ENCODE measurements at regions not wholly inside any gene's neighbourhood (a gene's known extent, or its start where the extent isn't known, plus 50 kb on each side); places are given as distances from the start of the nearest gene placed in this dataset.

DNA sequence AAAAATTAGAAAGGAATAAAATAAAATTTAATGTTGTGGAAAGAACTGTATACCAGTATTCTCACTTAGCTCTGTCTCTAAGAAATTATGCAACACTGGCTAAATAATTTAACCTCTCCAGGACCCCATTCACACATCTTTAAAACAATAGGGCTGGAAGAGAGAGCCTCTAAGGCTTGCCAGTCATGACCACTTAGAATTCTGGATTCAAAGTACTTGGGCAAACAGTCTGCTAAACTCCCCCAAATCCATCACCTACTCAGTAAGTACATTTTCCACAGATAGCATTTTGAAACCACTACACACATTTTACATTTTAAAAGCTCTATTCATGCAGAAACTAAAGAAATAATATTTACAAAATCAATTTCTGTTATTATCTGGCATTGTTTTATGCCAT is 291.7 kb downstream of the TMEM167A start:
- Histone ChIP-seq H3K36me3 (ENCODE audit: control insufficient read depth in 2 of 3, insufficient read depth in 3 of 3, low read length in 3 of 3) (no peaks in the 10 kb centered on the region), H3K27ac (ENCODE audit: low read depth, low read length) (no peak overlapping the region), H3K4me3 (ENCODE audit: low read length) (no peak overlapping the region), H3K9me3 (ENCODE audit: control insufficient read depth in 2 of 3, low read length in 3 of 3) (no peaks in the 10 kb centered on the region), H3K4me1 (ENCODE audit: control insufficient read depth in 2 of 2, insufficient read depth in 2 of 2, low read length in 2 of 2) (no peaks in the 10 kb centered on the region), H3K27me3 (ENCODE audit: control insufficient read depth in 2 of 2, insufficient read depth in 2 of 2, low read length in 2 of 2) (peaks cover 0 to 2% of the 10 kb centered on the region in 2 donors)
- H3K36me3 Mint-ChIP-seq = no peaks in the 10 kb centered on the region
- intact Hi-C loops (cut with micrococcal nuclease) = no loop called here
- ChIA-PET CTCF (no interaction called here), POLR2A (no interaction called here)
- H3K4me1 Mint-ChIP-seq = no peaks in the 10 kb centered on the region
- no peak for DNase-seq
- H3K27ac Mint-ChIP-seq = no peak overlapping the region
- H3K27me3 Mint-ChIP-seq = peaks cover 0 to 9% (median 5%) of the 10 kb centered on the region in 5 donors
- H3K9me3 Mint-ChIP-seq = peaks cover 0 to 3% (median 0%) of the 10 kb centered on the region in 11 donors
- H3K4me3 Mint-ChIP-seq = no peak overlapping the region
- ATAC-seq = no peak

DNA sequence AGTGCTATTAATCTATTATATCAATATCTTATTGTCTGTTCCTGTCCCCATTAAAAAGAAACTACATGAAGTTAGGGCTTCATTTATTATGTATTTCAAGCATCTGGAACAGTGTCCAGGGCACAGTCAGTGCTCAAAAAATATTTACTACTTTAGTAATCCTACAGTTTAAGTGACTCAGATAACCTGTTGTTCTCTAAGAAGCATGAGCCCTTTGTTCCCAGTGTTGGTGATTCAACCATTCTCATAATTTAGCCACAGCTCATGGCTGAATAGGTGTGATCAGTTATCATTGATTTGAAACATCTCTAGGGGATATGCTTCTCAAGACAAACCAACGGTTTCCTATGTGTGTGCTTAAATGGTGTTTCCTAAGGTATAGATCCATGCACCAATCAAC is 292.7 kb downstream of the TMEM167A start:
- Histone ChIP-seq H3K4me3 (ENCODE audit: low read length) (no peak overlapping the region), H3K27me3 (ENCODE audit: control insufficient read depth in 2 of 2, insufficient read depth in 2 of 2, low read length in 2 of 2) (peaks cover 0 to 2% of the 10 kb centered on the region in 2 donors), H3K4me1 (ENCODE audit: control insufficient read depth in 2 of 2, insufficient read depth in 2 of 2, low read length in 2 of 2) (no peaks in the 10 kb centered on the region), H3K27ac (ENCODE audit: low read depth, low read length) (no peak overlapping the region), H3K36me3 (ENCODE audit: control insufficient read depth in 2 of 3, insufficient read depth in 3 of 3, low read length in 3 of 3) (no peaks in the 10 kb centered on the region), H3K9me3 (ENCODE audit: control insufficient read depth in 2 of 3, low read length in 3 of 3) (no peaks in the 10 kb centered on the region)
- intact Hi-C loops (cut with micrococcal nuclease) = no loop called here
- Mint-ChIP-seq H3K4me1 (no peaks in the 10 kb centered on the region), H3K4me3 (no peak overlapping the region), H3K27me3 (peaks cover 0 to 14% (median 9%) of the 10 kb centered on the region in 5 donors), H3K36me3 (no peaks in the 10 kb centered on the region), H3K9me3 (peaks cover 0 to 3% (median 0%) of the 10 kb centered on the region in 11 donors), H3K27ac (no peak overlapping the region)
- CTCF ChIA-PET = no interaction called here
- POLR2A ChIA-PET = no interaction called here
- ATAC-seq = no peak
- no peak for DNase-seq

DNA sequence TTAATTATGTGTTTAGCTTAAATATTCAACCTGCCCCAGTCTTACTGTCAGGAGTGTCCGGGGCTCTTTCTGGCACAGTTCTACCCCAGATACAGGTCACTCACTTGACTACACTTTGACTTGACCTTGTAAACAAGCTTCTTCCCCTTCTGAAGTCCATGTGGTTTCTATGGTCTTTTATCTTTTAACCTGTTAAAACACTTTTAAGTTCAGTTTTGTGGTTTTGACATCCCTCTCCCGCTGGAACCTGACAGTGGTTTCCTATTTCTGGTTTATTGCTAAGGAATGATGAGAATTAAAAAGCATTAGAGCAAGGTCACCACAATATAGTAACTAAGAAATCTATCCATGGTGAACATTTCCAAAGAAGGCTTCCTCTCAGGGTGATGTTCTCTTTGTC is 300.1 kb downstream of the TMEM167A start:
- Mint-ChIP-seq H3K9me3 (peaks cover 0 to 3% (median 0%) of the 10 kb centered on the region in 11 donors), H3K27ac (no peak overlapping the region)
- CTCF ChIA-PET = no interaction called here

DNA sequence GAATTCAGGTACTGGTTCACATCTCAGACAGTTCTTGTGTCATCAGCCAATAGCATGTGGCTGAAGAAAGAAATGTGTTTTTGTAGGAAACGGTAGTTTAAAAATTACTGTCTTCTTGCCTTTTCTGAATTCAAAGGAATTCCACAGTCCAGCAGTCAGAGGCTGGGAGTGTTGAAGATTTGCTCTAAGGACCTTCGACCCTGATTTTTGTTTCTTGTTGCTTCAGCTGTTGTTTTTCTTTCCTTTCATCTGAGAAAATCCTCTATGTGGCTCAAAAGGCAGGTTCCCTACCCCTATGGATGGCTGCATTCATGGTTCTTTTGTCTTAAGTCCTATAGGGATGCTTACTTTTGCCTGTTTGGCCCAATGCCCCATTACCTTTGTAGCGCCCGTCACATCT is 304.9 kb downstream of the TMEM167A start:
- ChIA-PET CTCF (no interaction called here), POLR2A (no interaction called here)
- Histone ChIP-seq H3K27me3 (ENCODE audit: control insufficient read depth in 2 of 2, insufficient read depth in 2 of 2, low read length in 2 of 2) (no peaks in the 10 kb centered on the region), H3K36me3 (ENCODE audit: control insufficient read depth in 2 of 3, insufficient read depth in 3 of 3, low read length in 3 of 3) (no peaks in the 10 kb centered on the region), H3K4me3 (ENCODE audit: low read length) (no peak overlapping the region), H3K9me3 (ENCODE audit: control insufficient read depth in 2 of 3, low read length in 3 of 3) (no peaks in the 10 kb centered on the region), H3K4me1 (ENCODE audit: control insufficient read depth in 2 of 2, insufficient read depth in 2 of 2, low read length in 2 of 2) (no peaks in the 10 kb centered on the region), H3K27ac (ENCODE audit: low read depth, low read length) (no peak overlapping the region)
- no peak overlapping the region for H3K4me3 Mint-ChIP-seq
- H3K27ac Mint-ChIP-seq = no peak overlapping the region
- H3K9me3 Mint-ChIP-seq = peaks cover 0 to 3% (median 0%) of the 10 kb centered on the region in 11 donors
- H3K36me3 Mint-ChIP-seq = no peaks in the 10 kb centered on the region
- H3K27me3 Mint-ChIP-seq = peaks cover 0 to 20% (median 6%) of the 10 kb centered on the region in 5 donors
- no peak for DNase-seq
- no peak for ATAC-seq
- peaks cover 0 to 8% (median 0%) of the 10 kb centered on the region in 7 donors for H3K4me1 Mint-ChIP-seq
- intact Hi-C loops (cut with micrococcal nuclease) = no loop called here

More for the DNA sequence above, 300.1 kb downstream of the TMEM167A start:
- no peaks in the 10 kb centered on the region for H3K36me3 Mint-ChIP-seq
- DNase-seq = no peak
- ATAC-seq = no peak
- no peak overlapping the region for H3K27ac ChIP-seq (ENCODE audit: low read depth, low read length)
- H3K27me3 Mint-ChIP-seq = peaks cover 0 to 13% (median 12%) of the 10 kb centered on the region in 5 donors
- no peaks in the 10 kb centered on the region for H3K27me3 ChIP-seq (ENCODE audit: control insufficient read depth in 2 of 2, insufficient read depth in 2 of 2, low read length in 2 of 2)
- H3K4me1 Mint-ChIP-seq = peaks cover 0 to 9% (median 0%) of the 10 kb centered on the region in 7 donors
- no peaks in the 10 kb centered on the region for H3K4me1 ChIP-seq (ENCODE audit: control insufficient read depth in 2 of 2, insufficient read depth in 2 of 2, low read length in 2 of 2)
- H3K36me3 ChIP-seq (ENCODE audit: control insufficient read depth in 2 of 3, insufficient read depth in 3 of 3, low read length in 3 of 3) = no peaks in the 10 kb centered on the region
- intact Hi-C loops (cut with micrococcal nuclease) = no loop called here
- no peaks in the 10 kb centered on the region for H3K9me3 ChIP-seq (ENCODE audit: control insufficient read depth in 2 of 3, low read length in 3 of 3)
- H3K4me3 Mint-ChIP-seq = no peak overlapping the region
- POLR2A ChIA-PET = no interaction called here
- no peak overlapping the region for H3K4me3 ChIP-seq (ENCODE audit: low read length)

DNA sequence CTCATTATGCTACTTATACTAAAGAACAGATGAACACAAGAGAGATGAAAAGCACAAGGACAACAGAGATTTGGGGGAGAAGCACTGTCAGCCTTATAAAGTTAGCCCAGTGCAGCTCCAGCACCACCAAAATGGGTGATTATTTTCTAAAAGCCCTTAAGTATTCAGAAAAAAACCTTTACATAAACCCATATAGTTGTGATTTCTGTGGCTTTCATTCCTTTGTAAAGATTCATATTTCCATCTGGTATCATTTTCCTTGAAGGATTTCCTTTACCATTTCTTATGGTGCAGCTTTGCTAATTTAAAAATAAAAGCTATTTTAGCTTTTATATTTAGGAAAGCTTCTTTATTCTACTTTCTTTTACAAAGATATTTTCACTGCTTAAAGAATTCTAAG is 311.0 kb downstream of the TMEM167A start:
- Histone ChIP-seq H3K9me3 (ENCODE audit: control insufficient read depth in 2 of 3, low read length in 3 of 3) (no peaks in the 10 kb centered on the region), H3K4me3 (ENCODE audit: low read length) (no peak overlapping the region), H3K36me3 (ENCODE audit: control insufficient read depth in 2 of 3, insufficient read depth in 3 of 3, low read length in 3 of 3) (no peaks in the 10 kb centered on the region), H3K27ac (ENCODE audit: low read depth, low read length) (no peak overlapping the region), H3K4me1 (ENCODE audit: control insufficient read depth in 2 of 2, insufficient read depth in 2 of 2, low read length in 2 of 2) (no peaks in the 10 kb centered on the region), H3K27me3 (ENCODE audit: control insufficient read depth in 2 of 2, insufficient read depth in 2 of 2, low read length in 2 of 2) (no peaks in the 10 kb centered on the region)
- intact Hi-C loops (cut with micrococcal nuclease) = no loop called here
- DNase-seq = no peak
- Mint-ChIP-seq H3K9me3 (peaks cover 0 to 3% (median 0%) of the 10 kb centered on the region in 11 donors), H3K4me3 (no peak overlapping the region), H3K36me3 (no peaks in the 10 kb centered on the region), H3K27ac (no peak overlapping the region), H3K27me3 (peaks cover 0 to 13% (median 6%) of the 10 kb centered on the region in 5 donors), H3K4me1 (no peaks in the 10 kb centered on the region)
- ChIA-PET POLR2A (no interaction called here), CTCF (no interaction called here)
- ATAC-seq = no peak

DNA sequence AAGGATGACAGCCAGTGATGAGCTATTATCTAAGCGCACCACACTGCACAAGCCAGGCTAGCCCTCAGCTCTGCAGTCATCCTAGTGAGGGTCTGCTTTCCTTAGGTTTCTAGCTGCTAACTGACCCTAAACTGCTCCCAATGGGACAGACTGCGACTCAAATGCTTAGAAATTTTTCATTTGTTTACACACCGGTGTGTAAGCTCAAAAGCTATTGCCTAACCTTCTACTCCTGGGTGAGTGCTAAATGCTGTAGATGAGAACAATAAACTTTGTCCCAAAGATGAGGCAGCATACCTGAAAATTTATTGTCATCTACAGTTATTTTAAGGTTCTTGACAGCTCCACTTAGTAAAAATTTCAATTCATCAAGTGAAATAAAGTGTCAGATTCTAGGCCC is 311.4 kb downstream of the TMEM167A start:
- Histone ChIP-seq H3K4me1 (ENCODE audit: control insufficient read depth in 2 of 2, insufficient read depth in 2 of 2, low read length in 2 of 2) (no peaks in the 10 kb centered on the region), H3K27me3 (ENCODE audit: control insufficient read depth in 2 of 2, insufficient read depth in 2 of 2, low read length in 2 of 2) (no peaks in the 10 kb centered on the region), H3K36me3 (ENCODE audit: control insufficient read depth in 2 of 3, insufficient read depth in 3 of 3, low read length in 3 of 3) (no peaks in the 10 kb centered on the region), H3K4me3 (ENCODE audit: low read length) (no peak overlapping the region), H3K27ac (ENCODE audit: low read depth, low read length) (no peak overlapping the region), H3K9me3 (ENCODE audit: control insufficient read depth in 2 of 3, low read length in 3 of 3) (no peaks in the 10 kb centered on the region)
- no peak for DNase-seq
- H3K9me3 Mint-ChIP-seq = peaks cover 0 to 3% (median 0%) of the 10 kb centered on the region in 11 donors
- ChIA-PET POLR2A (no interaction called here), CTCF (no interaction called here)
- no peak overlapping the region for H3K4me3 Mint-ChIP-seq
- no peaks in the 10 kb centered on the region for H3K36me3 Mint-ChIP-seq
- no peak for ATAC-seq
- intact Hi-C loops (cut with micrococcal nuclease) = no loop called here
- H3K27me3 Mint-ChIP-seq = peaks cover 0 to 10% (median 6%) of the 10 kb centered on the region in 5 donors
- H3K27ac Mint-ChIP-seq = no peak overlapping the region
- H3K4me1 Mint-ChIP-seq = no peaks in the 10 kb centered on the region

DNA sequence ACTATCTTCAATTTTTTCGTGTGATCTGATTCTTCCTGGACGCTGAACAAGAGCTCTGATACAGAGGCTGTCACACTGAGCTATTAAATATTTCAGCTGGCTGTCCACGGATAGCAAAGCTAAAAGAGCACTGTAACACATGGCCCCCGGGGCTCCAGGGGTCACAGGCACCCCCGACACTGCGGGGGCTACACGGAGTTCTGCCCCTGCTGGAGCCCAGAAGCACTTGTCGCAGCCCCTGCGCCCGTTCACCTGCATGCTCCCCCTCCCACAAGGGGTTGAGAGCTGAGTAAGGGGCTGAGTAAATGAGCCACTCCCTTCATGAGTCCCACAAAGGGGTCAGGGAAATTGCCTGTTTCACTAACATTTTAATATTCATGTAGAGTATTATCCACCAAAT is 316.3 kb downstream of the TMEM167A start:
- Mint-ChIP-seq H3K36me3 (no peaks in the 10 kb centered on the region), H3K4me3 (no peak overlapping the region), H3K4me1 (no peaks in the 10 kb centered on the region), H3K9me3 (no peaks in the 10 kb centered on the region), H3K27me3 (peaks cover 0 to 13% (median 4%) of the 10 kb centered on the region in 5 donors), H3K27ac (no peak overlapping the region)
- Histone ChIP-seq H3K4me1 (ENCODE audit: control insufficient read depth in 2 of 2, insufficient read depth in 2 of 2, low read length in 2 of 2) (no peaks in the 10 kb centered on the region), H3K27ac (ENCODE audit: low read depth, low read length) (no peak overlapping the region), H3K4me3 (ENCODE audit: low read length) (no peak overlapping the region), H3K36me3 (ENCODE audit: control insufficient read depth in 2 of 3, insufficient read depth in 3 of 3, low read length in 3 of 3) (no peaks in the 10 kb centered on the region), H3K27me3 (ENCODE audit: control insufficient read depth in 2 of 2, insufficient read depth in 2 of 2, low read length in 2 of 2) (no peaks in the 10 kb centered on the region), H3K9me3 (ENCODE audit: control insufficient read depth in 2 of 3, low read length in 3 of 3) (no peaks in the 10 kb centered on the region)
- ChIA-PET CTCF (no interaction called here), POLR2A (no interaction called here)
- intact Hi-C loops (cut with micrococcal nuclease) = no loop called here
- ATAC-seq (no peak), DNase-seq (no peak)
